ENCODE measurements at regions not wholly inside any gene's neighbourhood (a gene's known extent, or its start where the extent isn't known, plus 50 kb on each side); places are given as distances from the start of the nearest gene placed in this dataset.

DNA sequence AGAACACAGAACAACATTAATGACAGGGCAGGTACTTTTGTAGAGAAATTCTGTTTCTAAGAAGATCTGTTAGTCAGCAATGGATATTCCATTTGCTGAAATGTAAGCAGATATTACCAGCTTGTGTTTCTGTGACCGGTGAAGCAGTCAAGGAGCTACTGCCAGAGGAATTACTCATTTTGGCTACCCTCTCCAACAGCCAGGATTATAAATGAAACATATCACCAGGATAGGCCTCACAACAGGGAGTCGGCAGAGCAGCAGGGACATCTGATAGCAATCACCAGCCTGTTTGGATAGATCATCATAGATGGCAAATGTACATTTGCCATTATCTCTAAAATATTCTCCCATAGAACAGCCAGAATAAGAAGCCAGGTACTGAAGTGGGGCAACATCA lies 440.7 kb downstream of the KCNH5 start:
- TF ChIP-seq, protein P1, sequence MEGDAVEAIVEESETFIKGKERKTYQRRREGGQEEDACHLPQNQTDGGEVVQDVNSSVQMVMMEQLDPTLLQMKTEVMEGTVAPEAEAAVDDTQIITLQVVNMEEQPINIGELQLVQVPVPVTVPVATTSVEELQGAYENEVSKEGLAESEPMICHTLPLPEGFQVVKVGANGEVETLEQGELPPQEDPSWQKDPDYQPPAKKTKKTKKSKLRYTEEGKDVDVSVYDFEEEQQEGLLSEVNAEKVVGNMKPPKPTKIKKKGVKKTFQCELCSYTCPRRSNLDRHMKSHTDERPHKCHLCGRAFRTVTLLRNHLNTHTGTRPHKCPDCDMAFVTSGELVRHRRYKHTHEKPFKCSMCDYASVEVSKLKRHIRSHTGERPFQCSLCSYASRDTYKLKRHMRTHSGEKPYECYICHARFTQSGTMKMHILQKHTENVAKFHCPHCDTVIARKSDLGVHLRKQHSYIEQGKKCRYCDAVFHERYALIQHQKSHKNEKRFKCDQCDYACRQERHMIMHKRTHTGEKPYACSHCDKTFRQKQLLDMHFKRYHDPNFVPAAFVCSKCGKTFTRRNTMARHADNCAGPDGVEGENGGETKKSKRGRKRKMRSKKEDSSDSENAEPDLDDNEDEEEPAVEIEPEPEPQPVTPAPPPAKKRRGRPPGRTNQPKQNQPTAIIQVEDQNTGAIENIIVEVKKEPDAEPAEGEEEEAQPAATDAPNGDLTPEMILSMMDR (IDR thresholded peaks at IDR 0.05; ENCODE audit: extremely low read depth, insufficient read depth, missing control alignments): no peak
- DNase-seq (ENCODE audit: low spot score): no peak
- in situ Hi-C loops (cut with MboI; ENCODE audit: low pct_unique_long_range_greater_than_20kb, low sequenced_read_pairs, unreplicated experiment): no loop called here

DNA sequence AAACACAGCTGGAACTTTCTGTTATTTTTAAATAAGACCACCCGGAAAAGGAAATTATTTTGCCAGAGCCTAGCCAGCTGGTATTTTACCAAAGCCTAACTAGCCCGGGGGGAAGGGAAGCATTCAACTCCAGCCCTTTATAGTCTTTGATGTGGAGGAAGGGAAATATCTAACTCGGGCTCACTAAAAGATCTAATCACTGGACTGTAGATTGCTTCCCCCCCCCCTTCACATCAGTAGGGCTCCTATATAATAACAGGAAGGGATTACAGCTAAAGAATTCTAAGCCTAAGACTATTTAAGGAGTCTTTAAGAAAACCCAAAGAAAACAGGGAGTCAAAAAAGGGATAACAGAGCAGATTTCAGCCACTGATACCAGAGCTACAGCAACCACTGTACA lies 431.1 kb downstream of the KCNH5 start:
- in situ Hi-C loops (cut with MboI; ENCODE audit: low pct_unique_long_range_greater_than_20kb, low sequenced_read_pairs, unreplicated experiment): no loop called here
- TF ChIP-seq, protein P1 (IDR thresholded peaks at IDR 0.05; ENCODE audit: extremely low read depth, insufficient read depth, missing control alignments): no peak
- DNase-seq (ENCODE audit: low spot score): no peak

DNA sequence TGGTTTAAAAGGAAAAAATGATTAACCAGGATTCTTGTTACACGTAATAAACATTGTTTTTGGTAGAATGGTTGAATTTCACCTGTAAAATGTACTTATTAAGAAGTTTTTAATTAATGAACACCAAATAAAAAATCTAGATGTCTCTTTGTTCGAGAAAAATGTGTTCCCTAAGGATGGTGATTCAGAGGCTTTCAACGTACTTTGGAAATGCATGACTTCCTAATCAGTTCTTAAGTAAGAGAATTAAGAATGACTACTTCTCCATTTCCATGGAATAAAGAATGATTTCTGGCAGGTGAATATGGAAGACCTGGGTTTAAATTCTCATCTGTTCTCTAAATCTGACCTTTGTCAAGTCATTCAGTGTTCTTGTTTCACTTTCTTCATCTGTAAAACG lies 428.6 kb downstream of the KCNH5 start:
- TF ChIP-seq, protein P1 (IDR thresholded peaks at IDR 0.05; ENCODE audit: extremely low read depth, insufficient read depth, missing control alignments): no peak
- in situ Hi-C loops (cut with MboI; ENCODE audit: low pct_unique_long_range_greater_than_20kb, low sequenced_read_pairs, unreplicated experiment): no loop called here
- DNase-seq (ENCODE audit: low spot score): no peak

DNA sequence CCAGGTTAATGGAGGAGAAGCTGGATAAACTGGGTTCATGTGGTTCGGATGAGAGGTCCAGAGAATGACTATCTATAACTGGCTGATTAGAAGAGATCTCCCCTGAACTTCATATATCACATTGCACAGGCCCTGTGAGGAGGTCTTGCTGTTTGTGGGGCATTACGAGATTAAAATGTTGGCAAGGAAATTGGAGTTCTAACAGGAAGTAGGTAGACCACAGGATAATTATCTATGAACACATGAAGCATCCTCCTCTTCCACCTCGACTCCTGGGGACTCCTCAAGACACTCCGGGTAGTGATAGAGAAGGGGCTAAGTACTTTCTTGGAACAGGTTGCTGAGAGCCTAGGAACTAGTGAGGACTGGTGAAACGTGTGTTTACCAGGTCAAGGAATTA lies 418.8 kb downstream of the KCNH5 start:
- in situ Hi-C loops (cut with MboI; ENCODE audit: low pct_unique_long_range_greater_than_20kb, low sequenced_read_pairs, unreplicated experiment): no loop called here
- TF ChIP-seq, protein P1 (IDR thresholded peaks at IDR 0.05; ENCODE audit: extremely low read depth, insufficient read depth, missing control alignments): no peak
- no peak for DNase-seq (ENCODE audit: low spot score)

DNA sequence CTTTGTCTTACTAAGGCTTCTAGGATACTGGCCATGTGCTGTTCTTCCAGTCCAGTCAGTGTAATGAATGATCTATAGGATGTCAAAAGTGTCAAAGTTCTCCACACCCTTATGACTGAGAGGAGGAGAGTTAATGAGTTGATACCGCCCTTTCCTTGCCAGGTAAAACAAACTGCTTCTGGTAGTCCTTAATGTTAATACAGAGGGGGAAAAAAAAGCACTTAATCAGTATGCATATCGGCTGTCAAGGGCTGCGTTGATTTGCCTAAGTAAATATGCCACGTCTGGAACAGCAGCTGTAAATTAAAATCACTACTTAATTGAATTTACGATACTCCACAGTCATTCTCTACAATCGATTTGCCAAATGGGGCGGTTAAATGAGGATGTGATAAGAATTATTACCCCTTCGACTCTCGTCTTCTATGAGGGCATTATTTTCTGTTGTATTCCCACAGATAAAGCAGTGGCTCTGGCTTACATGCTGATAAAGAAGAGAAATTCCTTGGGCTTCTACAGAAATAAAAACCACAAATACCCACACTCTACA lies 416.0 kb downstream of the KCNH5 start:
- in situ Hi-C loops (cut with MboI; ENCODE audit: low pct_unique_long_range_greater_than_20kb, low sequenced_read_pairs, unreplicated experiment): no loop called here
- TF ChIP-seq, protein P1 (IDR thresholded peaks at IDR 0.05; ENCODE audit: extremely low read depth, insufficient read depth, missing control alignments): no peak

DNA sequence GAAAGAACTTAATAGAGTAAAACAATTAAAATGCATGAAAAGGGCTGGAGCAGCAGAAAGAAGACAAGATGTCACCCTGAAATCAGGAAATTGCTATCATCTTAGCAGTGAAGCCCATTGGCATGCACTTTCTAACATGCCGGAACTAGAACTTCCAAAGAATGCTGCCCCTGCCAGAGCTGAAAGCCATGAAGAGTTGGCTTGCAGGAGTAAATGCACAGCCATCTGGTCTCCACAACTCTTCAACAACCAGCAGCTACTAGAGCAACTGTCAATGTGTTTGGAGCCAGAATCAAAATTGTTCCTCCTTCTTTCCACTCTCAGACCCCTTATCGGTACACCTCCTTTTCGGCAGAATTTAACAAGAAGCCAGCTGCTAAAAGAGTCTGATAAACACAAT lies 414.1 kb downstream of the KCNH5 start:
- TF ChIP-seq, protein P1 (IDR thresholded peaks at IDR 0.05; ENCODE audit: extremely low read depth, insufficient read depth, missing control alignments): no peak
- in situ Hi-C loops (cut with MboI; ENCODE audit: low pct_unique_long_range_greater_than_20kb, low sequenced_read_pairs, unreplicated experiment): no loop called here
- DNase-seq (ENCODE audit: low spot score): no peak

More for the DNA sequence above, 416.0 kb downstream of the KCNH5 start:
- no peak for DNase-seq (ENCODE audit: low spot score)

DNA sequence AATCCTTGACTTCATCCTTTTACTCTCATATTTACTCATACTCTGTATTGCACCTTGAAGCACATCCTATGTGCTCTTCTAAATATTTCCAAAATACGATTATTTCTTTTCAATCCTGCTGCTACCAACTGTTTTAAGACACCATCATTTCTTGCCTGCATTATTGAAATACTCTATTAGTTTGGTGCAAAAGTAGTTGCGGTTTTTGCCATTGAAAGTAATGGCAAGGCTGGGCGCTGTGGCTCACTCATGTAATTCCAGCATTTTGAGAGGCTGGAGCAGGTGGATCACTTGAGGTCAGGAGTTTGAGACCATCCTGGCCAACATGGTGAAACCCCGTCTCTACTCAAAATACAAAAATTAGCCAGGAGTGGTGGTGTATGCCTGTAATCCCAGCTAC lies 412.5 kb downstream of the KCNH5 start:
- DNase-seq (ENCODE audit: low spot score): no peak
- in situ Hi-C loops (cut with MboI; ENCODE audit: low pct_unique_long_range_greater_than_20kb, low sequenced_read_pairs, unreplicated experiment): no loop called here
- TF ChIP-seq, protein P1 (IDR thresholded peaks at IDR 0.05; ENCODE audit: extremely low read depth, insufficient read depth, missing control alignments): no peak

Data from GM13977 (cell line).